ENCODE measurements at regions not wholly inside any gene's neighbourhood (a gene's known extent, or its start where the extent isn't known, plus 50 kb on each side); places are given as distances from the start of the nearest gene placed in this dataset. TPM values are rescaled to one million over a fixed set of nuclear protein-coding genes. Genes with fewer than 3 reads are reported as not detected.

DNA sequence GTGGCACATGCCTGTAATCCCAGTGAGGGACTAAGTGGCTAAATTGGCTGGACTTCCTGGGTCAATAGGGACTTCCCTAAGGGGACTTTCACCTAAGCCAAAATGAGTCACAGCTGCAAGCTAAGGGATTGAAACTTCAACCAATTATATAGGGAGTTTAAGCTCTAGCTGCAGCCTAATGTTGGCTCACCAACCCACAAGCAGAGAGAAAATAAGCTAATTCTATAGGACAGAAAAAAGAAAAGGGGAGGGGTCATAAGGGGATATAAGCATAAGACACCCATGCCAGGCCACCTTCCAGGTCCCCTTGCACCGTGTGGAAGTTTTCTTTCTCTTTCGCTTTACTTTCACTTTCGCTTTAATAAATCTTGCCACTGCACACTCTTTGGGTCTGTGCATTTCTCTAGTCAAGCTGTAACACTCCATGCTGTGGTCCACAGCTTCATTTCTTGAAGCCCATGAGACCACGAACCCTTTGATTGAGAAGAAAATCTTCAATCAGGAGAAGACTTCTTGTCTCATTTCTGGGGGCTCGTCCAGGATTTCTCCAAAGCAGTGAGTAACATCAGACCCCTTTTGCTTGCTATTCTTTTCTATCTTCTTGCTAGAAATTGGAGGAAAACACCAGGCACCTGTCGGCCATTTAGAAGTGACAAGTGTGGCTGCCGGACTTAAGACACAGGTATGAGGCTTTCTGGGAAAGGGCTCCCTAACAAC, 192.3 kb downstream of the IGSF11 start:
- H3K27me3 ChIP-seq = no peaks in the 10 kb centered on the region
- no peaks in the 10 kb centered on the region for H3K36me3 ChIP-seq
- no peak overlapping the region for H3K27ac ChIP-seq
- TF ChIP-seq, protein P1, sequence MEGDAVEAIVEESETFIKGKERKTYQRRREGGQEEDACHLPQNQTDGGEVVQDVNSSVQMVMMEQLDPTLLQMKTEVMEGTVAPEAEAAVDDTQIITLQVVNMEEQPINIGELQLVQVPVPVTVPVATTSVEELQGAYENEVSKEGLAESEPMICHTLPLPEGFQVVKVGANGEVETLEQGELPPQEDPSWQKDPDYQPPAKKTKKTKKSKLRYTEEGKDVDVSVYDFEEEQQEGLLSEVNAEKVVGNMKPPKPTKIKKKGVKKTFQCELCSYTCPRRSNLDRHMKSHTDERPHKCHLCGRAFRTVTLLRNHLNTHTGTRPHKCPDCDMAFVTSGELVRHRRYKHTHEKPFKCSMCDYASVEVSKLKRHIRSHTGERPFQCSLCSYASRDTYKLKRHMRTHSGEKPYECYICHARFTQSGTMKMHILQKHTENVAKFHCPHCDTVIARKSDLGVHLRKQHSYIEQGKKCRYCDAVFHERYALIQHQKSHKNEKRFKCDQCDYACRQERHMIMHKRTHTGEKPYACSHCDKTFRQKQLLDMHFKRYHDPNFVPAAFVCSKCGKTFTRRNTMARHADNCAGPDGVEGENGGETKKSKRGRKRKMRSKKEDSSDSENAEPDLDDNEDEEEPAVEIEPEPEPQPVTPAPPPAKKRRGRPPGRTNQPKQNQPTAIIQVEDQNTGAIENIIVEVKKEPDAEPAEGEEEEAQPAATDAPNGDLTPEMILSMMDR (IDR thresholded peaks at IDR 0.05) = no peak
- no peak for TF ChIP-seq POLR2A (IDR thresholded peaks at IDR 0.05)
- DNase-seq = peak in 1 of 2 donors; percentile 7
- H3K9me3 ChIP-seq = no peaks in the 10 kb centered on the region
- WGBS, 2 donors = 94 to 98% methylated on average over 7 of the region's 7 CpGs
- no peaks in the 10 kb centered on the region for H3K4me1 ChIP-seq
- intact Hi-C loops (cut with DNase I) = no loop called here
- no peak overlapping the region for H3K4me3 ChIP-seq (replicated peaks in 1 of 3)

GRCh38 chr3:118846176-118846575, 188.5 kb downstream of the IGSF11 start:
- no peaks in the 10 kb centered on the region for H3K9me3 ChIP-seq
- H3K36me3 ChIP-seq = no peaks in the 10 kb centered on the region
- DNase-seq = no peak
- no peak for TF ChIP-seq POLR2A (IDR thresholded peaks at IDR 0.05)
- TF ChIP-seq, protein P1 (IDR thresholded peaks at IDR 0.05) = no peak
- H3K4me3 ChIP-seq (replicated peaks in 1 of 3) = no peak overlapping the region
- no peaks in the 10 kb centered on the region for H3K4me1 ChIP-seq
- H3K27me3 ChIP-seq = no peaks in the 10 kb centered on the region
- H3K27ac ChIP-seq = no peak overlapping the region
- 83 to 91% methylated on average over 7 of the region's 7 CpGs for WGBS, 2 donors
- intact Hi-C loops (cut with DNase I) = no loop called here

Small RNA genes in the stretch of these regions (microRNA-seq; reads per million reads assigned to microRNA genes)
- not detected for gene MIR4447

Small RNA genes in the stretch of these regions (small RNA-seq; reads per million reads assigned to genes)
- gene MIR4447 (not detected), gene RF01884 (not detected), gene RNU5E-8P (not detected), gene RNU6-1200P (not detected)

All from thyroid gland (tissue), 4 donors.